ENCODE measurements at regions not wholly inside any gene's neighbourhood (a gene's known extent, or its start where the extent isn't known, plus 50 kb on each side); places are given as distances from the start of the nearest gene placed in this dataset.

GRCh38 chr15:52923626-52924025 is 133.5 kb upstream of the ONECUT1 start:
- Mint-ChIP-seq H3K9me3 (no peaks in the 10 kb centered on the region), H3K4me1 (ENCODE audit: low read depth) (no peaks in the 10 kb centered on the region), H3K27ac (no peak overlapping the region), H3K27me3 (peaks cover 2% of the 10 kb centered on the region), H3K4me3 (no peak overlapping the region), H3K36me3 (no peaks in the 10 kb centered on the region)
- intact Hi-C loops (cut with micrococcal nuclease) = no loop called here
- ChIA-PET CTCF (no interaction called here), POLR2A (no interaction called here)
- no peak for DNase-seq

- POLR2A ChIA-PET = no interaction called here
- CTCF ChIA-PET = no interaction called here
- Mint-ChIP-seq H3K4me1 (ENCODE audit: low read depth) (no peaks in the 10 kb centered on the region), H3K27me3 (peaks cover 2% of the 10 kb centered on the region), H3K36me3 (no peaks in the 10 kb centered on the region), H3K9me3 (no peaks in the 10 kb centered on the region), H3K27ac (no peak overlapping the region), H3K4me3 (no peak overlapping the region)
- intact Hi-C loops (cut with micrococcal nuclease) = no loop called here
- no peak for DNase-seq
These were observed 132.7 kb upstream of the ONECUT1 start for GRCh38 chr15:52922871-52923270.

- Mint-ChIP-seq H3K9me3 (no peaks in the 10 kb centered on the region), H3K27ac (no peak overlapping the region), H3K4me1 (ENCODE audit: low read depth) (no peaks in the 10 kb centered on the region), H3K36me3 (no peaks in the 10 kb centered on the region), H3K4me3 (no peak overlapping the region), H3K27me3 (peaks cover 7% of the 10 kb centered on the region)
- ChIA-PET POLR2A (no interaction called here), CTCF (no interaction called here)
- intact Hi-C loops (cut with micrococcal nuclease) = no loop called here
- no peak for DNase-seq
These were observed 122.0 kb upstream of the ONECUT1 start for GRCh38 chr15:52912172-52912571.

- no peak overlapping the region for H3K4me3 Mint-ChIP-seq
- H3K27ac Mint-ChIP-seq = no peak overlapping the region
- peaks cover 4% of the 10 kb centered on the region for H3K27me3 Mint-ChIP-seq
- DNase-seq = no peak
- H3K4me1 Mint-ChIP-seq (ENCODE audit: low read depth) = no peaks in the 10 kb centered on the region
- POLR2A ChIA-PET = no interaction called here
- no peaks in the 10 kb centered on the region for H3K36me3 Mint-ChIP-seq
- CTCF ChIA-PET = no interaction called here
- H3K9me3 Mint-ChIP-seq = no peaks in the 10 kb centered on the region
- intact Hi-C loops (cut with micrococcal nuclease) = no loop called here
These were observed 103.2 kb upstream of the ONECUT1 start for GRCh38 chr15:52893338-52893737.

GRCh38 chr15:52879904-52880303 is 89.8 kb upstream of the ONECUT1 start:
- Mint-ChIP-seq H3K27me3 (peaks cover 4% of the 10 kb centered on the region), H3K4me1 (ENCODE audit: low read depth) (no peaks in the 10 kb centered on the region), H3K27ac (no peak overlapping the region), H3K9me3 (no peaks in the 10 kb centered on the region), H3K4me3 (no peak overlapping the region), H3K36me3 (no peaks in the 10 kb centered on the region)
- ChIA-PET POLR2A (no interaction called here), CTCF (no interaction called here)
- DNase-seq = no peak
- intact Hi-C loops (cut with micrococcal nuclease) = no loop called here

GRCh38 chr15:52879145-52879544 is 89.0 kb upstream of the ONECUT1 start:
- DNase-seq = no peak
- H3K36me3 Mint-ChIP-seq = no peaks in the 10 kb centered on the region
- POLR2A ChIA-PET = no interaction called here
- no peak overlapping the region for H3K27ac Mint-ChIP-seq
- H3K4me3 Mint-ChIP-seq = no peak overlapping the region
- intact Hi-C loops (cut with micrococcal nuclease) = no loop called here
- CTCF ChIA-PET = no interaction called here
- peaks cover 5% of the 10 kb centered on the region for H3K27me3 Mint-ChIP-seq
- no peaks in the 10 kb centered on the region for H3K4me1 Mint-ChIP-seq (ENCODE audit: low read depth)
- no peaks in the 10 kb centered on the region for H3K9me3 Mint-ChIP-seq

- H3K9me3 Mint-ChIP-seq = no peaks in the 10 kb centered on the region
- H3K36me3 Mint-ChIP-seq = no peaks in the 10 kb centered on the region
- POLR2A ChIA-PET = no interaction called here
- H3K4me1 Mint-ChIP-seq (ENCODE audit: low read depth) = no peaks in the 10 kb centered on the region
- CTCF ChIA-PET = no interaction called here
- DNase-seq = no peak
- intact Hi-C loops (cut with micrococcal nuclease) = no loop called here
- no peak overlapping the region for H3K4me3 Mint-ChIP-seq
- peaks cover 5% of the 10 kb centered on the region for H3K27me3 Mint-ChIP-seq
- H3K27ac Mint-ChIP-seq = no peak overlapping the region
These were observed 87.0 kb upstream of the ONECUT1 start for GRCh38 chr15:52876991-52877663.

GRCh38 chr15:52872036-52872818 is 82.1 kb upstream of the ONECUT1 start:
- no peak overlapping the region for H3K27ac Mint-ChIP-seq
- DNase-seq = no peak
- ChIA-PET CTCF (interaction anchor here (0.5 kb wide), 1 partner anchor 166 kb away, joined by 3 read pairs; no protein-coding TSS in a partner anchor), POLR2A (no interaction called here)
- peaks cover under 1% of the 10 kb centered on the region for H3K9me3 Mint-ChIP-seq
- H3K4me3 Mint-ChIP-seq = no peak overlapping the region
- H3K36me3 Mint-ChIP-seq = no peaks in the 10 kb centered on the region
- intact Hi-C loops (cut with micrococcal nuclease) = no loop called here
- H3K4me1 Mint-ChIP-seq (ENCODE audit: low read depth) = no peaks in the 10 kb centered on the region
- peaks cover 12% of the 10 kb centered on the region for H3K27me3 Mint-ChIP-seq

- peaks cover 9% of the 10 kb centered on the region for H3K9me3 Mint-ChIP-seq
- POLR2A ChIA-PET = no interaction called here
- CTCF ChIA-PET = no interaction called here
- intact Hi-C loops (cut with micrococcal nuclease) = no loop called here
- H3K36me3 Mint-ChIP-seq = no peaks in the 10 kb centered on the region
- no peak overlapping the region for H3K4me3 Mint-ChIP-seq
- DNase-seq = no peak
- H3K4me1 Mint-ChIP-seq (ENCODE audit: low read depth) = no peaks in the 10 kb centered on the region
- H3K27me3 Mint-ChIP-seq = peaks cover 10% of the 10 kb centered on the region
- H3K27ac Mint-ChIP-seq = no peak overlapping the region
These were observed 79.9 kb upstream of the ONECUT1 start for GRCh38 chr15:52870015-52870414.

- Mint-ChIP-seq H3K4me3 (no peak overlapping the region), H3K27ac (no peak overlapping the region), H3K9me3 (peaks cover 9% of the 10 kb centered on the region), H3K27me3 (peaks cover 9% of the 10 kb centered on the region), H3K4me1 (ENCODE audit: low read depth) (no peaks in the 10 kb centered on the region), H3K36me3 (no peaks in the 10 kb centered on the region)
- DNase-seq = no peak
- POLR2A ChIA-PET = no interaction called here
- intact Hi-C loops (cut with micrococcal nuclease) = no loop called here
- CTCF ChIA-PET = no interaction called here
These were observed 76.6 kb upstream of the ONECUT1 start for GRCh38 chr15:52866698-52867097.

- POLR2A ChIA-PET = no interaction called here
- no peak overlapping the region for H3K4me3 Mint-ChIP-seq
- CTCF ChIA-PET = no interaction called here
- no peak overlapping the region for H3K27ac Mint-ChIP-seq
- DNase-seq = no peak
- H3K36me3 Mint-ChIP-seq = no peaks in the 10 kb centered on the region
- intact Hi-C loops (cut with micrococcal nuclease) = no loop called here
- peaks cover 3% of the 10 kb centered on the region for H3K27me3 Mint-ChIP-seq
- H3K4me1 Mint-ChIP-seq (ENCODE audit: low read depth) = no peaks in the 10 kb centered on the region
- H3K9me3 Mint-ChIP-seq = peaks cover 9% of the 10 kb centered on the region
These were observed 72.5 kb upstream of the ONECUT1 start for GRCh38 chr15:52862677-52863076.

GRCh38 chr15:52858782-52859176 is 68.6 kb upstream of the ONECUT1 start:
- H3K4me1 Mint-ChIP-seq (ENCODE audit: low read depth) = no peaks in the 10 kb centered on the region
- CTCF ChIA-PET = no interaction called here

More at GRCh38 chr15:52858782-52859176, 68.6 kb upstream of the ONECUT1 start:
- no peak overlapping the region for H3K27ac Mint-ChIP-seq
- H3K27me3 Mint-ChIP-seq = peaks cover 2% of the 10 kb centered on the region
- no peaks in the 10 kb centered on the region for H3K36me3 Mint-ChIP-seq
- intact Hi-C loops (cut with micrococcal nuclease) = no loop called here
- H3K4me3 Mint-ChIP-seq = no peak overlapping the region
- DNase-seq = no peak
- POLR2A ChIA-PET = no interaction called here
- H3K9me3 Mint-ChIP-seq = no peaks in the 10 kb centered on the region
